Thyroid gland (tissue), 4 donors: ENCODE measurements at regions not wholly inside any gene's neighbourhood (a gene's known extent, or its start where the extent isn't known, plus 50 kb on each side); places are given as distances from the start of the nearest gene placed in this dataset.
"Not testable (repeated sequence)": the region's sequence is repeated elsewhere in the genome, so short reads cannot be mapped to it uniquely, and the experiment has no call there.

Experiments
- DNase-seq, 2 donors: peaks; one replicate each; pipeline ENCODE4 v3.0.0-alpha.2; 2019
- H3K27ac ChIP-seq, 3 donors: fragments of 200-600 bp; sonication (generic); 1 replicate in 2 of 3; 2 replicates in 1 of 3; pipeline ENCODE4 v1.5.1; 2016 to 2019; ENCODE audit warnings: mild to moderate bottlenecking in 1 of 3, moderate library complexity in 1 of 3
- H3K27me3 ChIP-seq: fragments of 200-600 bp; sonication (generic); one replicate; pipeline ENCODE4 v1.5.1; 2019
- H3K36me3 ChIP-seq, 2 donors: fragments of 200-600 bp; sonication (generic); one replicate each; pipeline ENCODE4 v1.5.1; 2016 to 2019
- H3K4me1 ChIP-seq, 2 donors: fragments of 200-600 bp; sonication (generic); one replicate each; pipeline ENCODE4 v1.5.1; 2017 to 2019
- H3K4me3 ChIP-seq, 3 donors: fragments of 200-600 bp; sonication (generic); replicated peaks in 1 of 3; 1 replicate in 2 of 3; 2 replicates in 1 of 3; pipeline ENCODE4 v1.5.1; 2016; ENCODE audit warnings: mild to moderate bottlenecking in 1 of 3
- H3K9me3 ChIP-seq: fragments of 200-600 bp; sonication (generic); one replicate; pipeline ENCODE4 v1.5.1; 2017
- POLR2A ChIP-seq, 2 donors: fragments of 450-650 bp; IDR thresholded peaks; one replicate each; pipeline ENCODE4 v1.6.1; 2017; ENCODE audit warnings: antibody characterized with exemption in 2 of 2, mild to moderate bottlenecking in 2 of 2, moderate library complexity in 1 of 2
- WGBS, 2 donors: methylation state at CpG; one replicate each; pipeline ENCODE4 v1.1.5; 2017; 5-methylcytosine and 5-hydroxymethylcytosine counted together
- intact Hi-C: fragments of 100-400 bp; cut with DNase I; formaldehyde crosslinking; loops from one replicate; pipeline ENCODE4 v1.15.1; 2023
- TF ChIP-seq, protein P1 (sequence below), 6 experiments: fragments of 200-600 bp in 3 of 6; fragments of 450-650 bp in 3 of 6; sonication (generic) in 3 of 6; IDR thresholded peaks; one replicate each; pipeline ENCODE4 v1.5.1; 2016 to 2019; ENCODE audit warnings: antibody characterized with exemption in 6 of 6, mild to moderate bottlenecking in 2 of 6, inconsistent platforms in 1 of 6, moderate library complexity in 1 of 6

DNA sequence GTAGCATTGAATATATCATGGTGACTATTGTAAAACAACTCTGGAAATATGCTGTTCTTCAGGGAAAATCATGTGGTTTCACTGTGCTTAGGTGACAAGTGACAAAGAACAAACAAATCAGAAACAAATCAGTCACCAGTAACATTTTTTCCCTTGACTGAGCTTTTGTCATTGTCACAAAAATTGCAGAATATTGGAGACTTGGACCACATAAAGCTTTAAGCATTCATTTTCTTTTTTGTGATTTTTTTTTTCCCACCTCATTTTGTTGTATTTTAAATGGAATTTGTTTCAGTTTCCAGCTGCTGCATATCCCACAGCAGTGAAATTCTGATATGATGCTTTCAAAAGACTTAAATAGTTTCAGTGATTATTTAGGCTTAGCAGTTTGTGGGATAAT, 1088.4 kb downstream of the OTOL1 start:
- Histone ChIP-seq H3K4me3 (no peak overlapping the region), H3K4me1 (no peaks in the 10 kb centered on the region), H3K36me3 (no peaks in the 10 kb centered on the region), H3K27ac (no peak overlapping the region), H3K27me3 (no peaks in the 10 kb centered on the region), H3K9me3 (no peaks in the 10 kb centered on the region)
- no peak for DNase-seq
- intact Hi-C loops, result no loop called here
- no peak for TF ChIP-seq POLR2A (IDR thresholded peaks at IDR 0.05)
- TF ChIP-seq, protein P1, sequence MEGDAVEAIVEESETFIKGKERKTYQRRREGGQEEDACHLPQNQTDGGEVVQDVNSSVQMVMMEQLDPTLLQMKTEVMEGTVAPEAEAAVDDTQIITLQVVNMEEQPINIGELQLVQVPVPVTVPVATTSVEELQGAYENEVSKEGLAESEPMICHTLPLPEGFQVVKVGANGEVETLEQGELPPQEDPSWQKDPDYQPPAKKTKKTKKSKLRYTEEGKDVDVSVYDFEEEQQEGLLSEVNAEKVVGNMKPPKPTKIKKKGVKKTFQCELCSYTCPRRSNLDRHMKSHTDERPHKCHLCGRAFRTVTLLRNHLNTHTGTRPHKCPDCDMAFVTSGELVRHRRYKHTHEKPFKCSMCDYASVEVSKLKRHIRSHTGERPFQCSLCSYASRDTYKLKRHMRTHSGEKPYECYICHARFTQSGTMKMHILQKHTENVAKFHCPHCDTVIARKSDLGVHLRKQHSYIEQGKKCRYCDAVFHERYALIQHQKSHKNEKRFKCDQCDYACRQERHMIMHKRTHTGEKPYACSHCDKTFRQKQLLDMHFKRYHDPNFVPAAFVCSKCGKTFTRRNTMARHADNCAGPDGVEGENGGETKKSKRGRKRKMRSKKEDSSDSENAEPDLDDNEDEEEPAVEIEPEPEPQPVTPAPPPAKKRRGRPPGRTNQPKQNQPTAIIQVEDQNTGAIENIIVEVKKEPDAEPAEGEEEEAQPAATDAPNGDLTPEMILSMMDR (IDR thresholded peaks at IDR 0.05), result no peak

DNA sequence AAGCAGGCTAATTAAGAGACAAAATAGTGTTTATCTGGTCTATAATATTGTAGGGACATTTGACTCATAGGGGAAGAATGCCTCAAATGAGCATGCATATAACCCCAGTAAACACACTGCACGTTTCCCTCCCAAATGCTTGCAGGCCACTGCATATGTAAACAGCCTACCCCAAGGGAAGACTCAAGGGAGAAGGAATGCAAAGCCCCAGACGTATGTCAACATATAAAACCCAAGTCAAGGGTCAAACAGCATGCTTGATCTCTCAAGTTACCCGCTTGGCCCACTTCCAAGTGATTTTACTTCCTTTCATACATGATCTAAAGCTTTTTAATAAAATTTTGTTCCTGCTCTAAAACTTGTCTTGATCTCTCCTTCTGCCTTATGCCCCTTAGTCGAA, 1090.0 kb downstream of the OTOL1 start:
- H3K4me3 ChIP-seq, result no peak overlapping the region
- WGBS, 2 donors, result 45 to 49% methylated on average over 4 of the region's 4 CpGs
- H3K27ac ChIP-seq, result no peak overlapping the region
- H3K9me3 ChIP-seq, result no peaks in the 10 kb centered on the region
- no peak for DNase-seq
- H3K36me3 ChIP-seq, result no peaks in the 10 kb centered on the region
- intact Hi-C loops, result no loop called here
- TF ChIP-seq, protein P1 (IDR thresholded peaks at IDR 0.05), result no peak
- TF ChIP-seq POLR2A (IDR thresholded peaks at IDR 0.05), result no peak
- no peaks in the 10 kb centered on the region for H3K27me3 ChIP-seq
- H3K4me1 ChIP-seq, result no peaks in the 10 kb centered on the region

DNA sequence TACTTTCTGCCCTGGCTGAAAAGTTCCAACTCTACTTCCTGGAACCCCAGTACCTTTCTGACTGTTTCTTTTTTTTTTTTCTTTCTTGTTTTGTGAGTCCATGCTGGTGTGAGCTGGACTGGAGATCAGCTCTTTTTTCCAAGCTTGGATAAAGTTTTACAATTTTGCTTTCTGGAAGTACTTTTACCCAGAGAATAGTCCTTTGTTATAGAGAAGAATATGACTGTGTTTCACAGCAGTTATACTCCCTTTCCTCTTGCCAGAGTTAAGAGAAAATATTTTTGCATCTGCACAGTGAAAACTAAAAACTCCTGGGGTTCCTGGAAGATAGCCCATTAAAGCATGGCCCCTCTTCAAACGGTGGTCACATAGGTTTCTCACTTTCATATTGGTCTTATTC, 1100.6 kb downstream of the OTOL1 start:
- Histone ChIP-seq H3K9me3 (no peaks in the 10 kb centered on the region), H3K4me3 (no peak overlapping the region), H3K27ac (no peak overlapping the region), H3K36me3 (no peaks in the 10 kb centered on the region), H3K4me1 (no peaks in the 10 kb centered on the region), H3K27me3 (no peaks in the 10 kb centered on the region)
- intact Hi-C loops, result no loop called here
- WGBS, 2 donors, result 26 to 28% methylated on average over 1 of the region's 1 CpG
- TF ChIP-seq POLR2A (IDR thresholded peaks at IDR 0.05), result no peak
- TF ChIP-seq, protein P1 (IDR thresholded peaks at IDR 0.05), result no peak
- no peak for DNase-seq

DNA sequence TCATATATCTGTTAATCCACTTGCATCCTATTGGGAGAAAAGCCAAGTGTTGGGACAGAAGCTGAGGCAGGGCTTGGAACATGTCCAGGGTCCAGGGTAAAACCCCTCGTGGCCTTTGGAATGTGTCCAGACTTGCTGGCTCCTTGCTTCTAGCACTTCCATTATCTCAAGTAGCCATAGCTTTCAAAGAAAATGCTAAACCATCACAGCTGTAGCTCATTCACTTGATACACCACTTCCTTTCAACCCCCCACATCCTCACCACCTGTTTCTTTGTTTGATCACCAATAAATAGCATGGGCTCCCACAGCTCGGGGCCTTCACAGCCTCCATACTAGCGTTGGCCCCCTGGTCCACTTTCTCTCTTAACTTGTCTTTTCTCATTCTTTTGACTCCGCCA, 1101.9 kb downstream of the OTOL1 start:
- DNase-seq, result not testable (repeated sequence)

DNA sequence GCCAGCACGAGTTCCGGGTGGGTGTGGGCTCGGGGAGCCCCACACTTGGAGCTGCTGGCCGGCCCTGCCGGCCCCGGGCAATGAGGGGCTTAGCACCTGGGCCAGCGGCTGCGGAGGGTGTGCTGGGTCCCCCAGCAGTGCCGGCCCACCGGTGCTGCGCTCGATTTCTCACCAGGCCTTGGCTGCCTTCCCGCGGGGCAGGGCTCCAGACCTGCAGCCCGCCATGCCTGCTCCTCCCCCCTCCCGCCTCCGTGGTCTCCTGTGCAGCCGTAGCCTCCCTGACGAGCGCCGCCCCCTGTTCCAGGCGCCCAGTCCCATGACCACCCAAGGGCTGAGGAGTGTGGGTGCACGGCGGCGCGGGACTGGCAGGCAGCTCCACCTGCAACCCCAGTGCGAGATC, 1103.1 kb downstream of the OTOL1 start:
- H3K27ac ChIP-seq, H3K9me3 ChIP-seq, H3K4me1 ChIP-seq, H3K36me3 ChIP-seq, DNase-seq, intact Hi-C loops, H3K27me3 ChIP-seq, H3K4me3 ChIP-seq: not testable (repeated sequence)
- 97 to 100% methylated on average over 5 to 19 of the region's 27 CpGs for WGBS, 2 donors

More for the DNA sequence above, 1101.9 kb downstream of the OTOL1 start:
- H3K4me1 ChIP-seq, H3K9me3 ChIP-seq, H3K27ac ChIP-seq, H3K36me3 ChIP-seq, H3K4me3 ChIP-seq, H3K27me3 ChIP-seq, intact Hi-C loops: not testable (repeated sequence)
- 41 to 45% methylated on average over 4 of the region's 4 CpGs for WGBS, 2 donors

DNA sequence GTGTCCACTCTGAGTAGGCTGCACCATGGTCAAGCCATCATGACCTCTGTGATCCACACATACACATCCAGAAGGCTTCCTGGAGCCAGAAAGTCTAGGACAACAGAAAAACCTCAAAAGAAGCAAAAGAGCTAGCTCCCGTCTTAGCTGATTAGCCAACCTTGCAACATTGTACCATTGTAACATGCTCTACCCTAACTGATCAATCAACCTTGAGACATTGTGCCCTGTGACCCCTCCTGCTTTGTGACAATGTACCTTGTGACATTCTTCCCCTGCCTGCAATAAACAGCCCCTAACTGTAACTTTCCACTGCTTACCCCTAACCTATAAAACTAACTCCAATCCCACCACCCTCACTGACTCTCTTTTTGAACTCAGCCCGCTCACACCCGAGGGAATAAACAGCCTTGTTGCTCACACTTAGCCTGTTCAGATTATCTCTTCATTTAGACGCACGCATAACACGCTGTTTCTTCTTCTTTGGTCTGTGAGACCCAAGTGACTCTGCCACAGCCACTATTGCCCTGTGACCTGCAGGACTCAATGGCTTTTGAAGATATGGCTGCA, 1104.6 kb downstream of the OTOL1 start:
- Histone ChIP-seq H3K27me3 (no peaks in the 10 kb centered on the region), H3K4me1 (no peaks in the 10 kb centered on the region), H3K36me3 (no peaks in the 10 kb centered on the region), H3K4me3 (no peak overlapping the region), H3K27ac (no peak overlapping the region), H3K9me3 (no peaks in the 10 kb centered on the region)
- intact Hi-C loops, result no loop called here
- TF ChIP-seq POLR2A (IDR thresholded peaks at IDR 0.05), result no peak
- TF ChIP-seq, protein P1 (IDR thresholded peaks at IDR 0.05), result no peak
- 85 to 88% methylated on average over 6 of the region's 6 CpGs for WGBS, 2 donors
- DNase-seq, result no peak
